DMS79 (cell line): ENCODE measurements at regions not wholly inside any gene's neighbourhood (a gene's known extent, or its start where the extent isn't known, plus 50 kb on each side); places are given as distances from the start of the nearest gene placed in this dataset.

Source experiments
- DNase-seq: peaks from one replicate; lab custom pipeline; 2025; lab: John Stamatoyannopoulos, UW

DNA sequence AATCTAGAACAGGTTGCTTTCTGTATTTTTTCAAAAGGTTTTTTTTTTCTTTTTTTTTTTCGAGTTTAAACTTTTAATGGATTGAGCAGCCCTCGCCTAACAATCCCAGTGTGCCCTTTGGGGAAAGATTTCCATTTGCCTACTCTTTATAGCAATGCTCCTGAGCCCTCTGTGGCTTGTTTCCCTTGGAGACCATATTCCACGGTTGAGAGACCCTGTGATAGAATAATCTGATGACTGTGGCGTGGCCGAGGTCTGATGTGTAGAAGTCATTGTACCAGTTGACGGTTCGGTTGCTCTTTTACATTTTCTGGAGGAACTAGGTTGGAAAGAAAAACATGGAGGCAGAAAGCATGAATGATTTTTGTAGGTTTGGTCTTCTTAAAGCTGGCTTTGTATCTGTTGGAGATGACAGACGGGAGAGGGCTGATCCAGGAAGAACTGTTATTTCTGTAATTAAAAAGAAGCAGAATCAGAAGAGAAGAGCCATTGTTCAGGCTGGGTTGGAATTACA is 305.7 kb upstream of the NRIP1 start:
- no peak for DNase-seq

DNA sequence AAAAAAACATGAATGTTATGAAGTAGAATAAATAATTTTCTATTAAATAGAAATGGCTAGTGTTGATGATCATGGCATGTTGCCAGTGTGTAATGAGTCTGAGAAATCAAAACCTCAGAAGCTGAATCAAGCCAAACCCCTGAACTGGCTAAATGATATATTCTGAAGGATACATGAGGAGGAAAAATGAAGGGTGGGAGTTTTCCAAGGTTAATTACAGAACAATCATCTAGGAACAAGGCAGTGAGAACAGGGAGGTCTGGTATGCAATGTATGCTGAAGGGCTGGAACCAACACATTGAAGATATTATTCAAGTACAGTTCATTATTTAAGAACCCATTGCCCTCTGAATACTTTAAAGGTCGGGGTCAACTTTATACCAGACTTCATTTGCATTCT is 309.1 kb upstream of the NRIP1 start:
- DNase-seq: no peak

DNA sequence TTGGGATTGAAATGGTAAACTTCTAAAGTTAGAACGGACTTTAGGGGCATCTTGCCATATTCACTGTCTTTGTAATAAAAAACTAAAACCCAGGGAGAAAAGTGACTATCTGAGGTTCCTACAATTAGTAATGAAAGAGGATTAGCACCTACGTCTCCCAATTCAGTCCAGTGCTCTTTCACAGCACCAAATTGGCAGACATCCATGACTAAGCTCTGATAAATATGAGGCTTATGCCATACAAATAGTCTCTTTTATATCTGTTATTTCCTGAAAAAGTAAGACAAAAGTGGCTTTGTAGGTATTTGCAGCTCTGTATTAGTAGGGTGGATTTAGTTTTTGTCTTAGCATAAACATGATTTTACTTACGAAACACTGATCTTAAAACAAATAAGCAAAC is 315.0 kb upstream of the NRIP1 start:
- no peak for DNase-seq

DNA sequence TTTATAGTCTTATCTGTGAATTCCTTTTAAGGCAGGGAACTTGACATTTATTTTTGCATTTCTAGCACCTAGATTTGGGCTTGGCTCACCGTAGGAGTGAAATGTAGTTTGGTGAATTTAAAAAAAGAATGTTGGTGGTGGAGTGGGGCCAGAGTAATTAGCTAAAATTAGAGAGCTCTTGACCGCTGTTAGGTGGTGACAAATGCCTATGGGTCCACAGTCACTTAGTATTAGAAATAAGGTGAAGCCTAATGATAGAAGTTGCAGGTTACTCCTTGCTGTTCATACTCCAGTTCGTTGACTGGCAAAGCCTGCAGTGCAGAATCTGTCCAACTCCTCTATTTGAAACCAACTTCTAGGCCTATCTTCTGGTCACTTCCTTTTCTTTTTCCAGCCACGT is 318.8 kb upstream of the NRIP1 start:
- no peak for DNase-seq

DNA sequence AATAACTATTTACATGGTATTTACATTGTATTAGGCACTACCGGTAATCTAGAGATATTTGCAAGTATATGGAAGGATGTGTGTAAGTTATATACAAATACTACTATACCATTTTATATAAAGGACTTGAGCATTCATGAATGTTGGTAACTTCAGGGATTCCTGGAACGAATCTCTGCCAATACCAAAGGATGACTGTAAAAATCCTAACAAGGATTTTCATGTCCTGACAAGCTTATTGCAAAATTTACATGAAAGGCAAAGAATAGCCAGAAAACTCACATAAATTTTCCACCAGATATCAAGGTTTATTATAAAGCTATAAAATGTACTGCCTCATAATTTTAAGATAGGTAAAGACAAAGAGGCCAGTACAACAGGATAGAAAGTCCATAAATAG is 325.2 kb upstream of the NRIP1 start:
- DNase-seq: no peak

DNA sequence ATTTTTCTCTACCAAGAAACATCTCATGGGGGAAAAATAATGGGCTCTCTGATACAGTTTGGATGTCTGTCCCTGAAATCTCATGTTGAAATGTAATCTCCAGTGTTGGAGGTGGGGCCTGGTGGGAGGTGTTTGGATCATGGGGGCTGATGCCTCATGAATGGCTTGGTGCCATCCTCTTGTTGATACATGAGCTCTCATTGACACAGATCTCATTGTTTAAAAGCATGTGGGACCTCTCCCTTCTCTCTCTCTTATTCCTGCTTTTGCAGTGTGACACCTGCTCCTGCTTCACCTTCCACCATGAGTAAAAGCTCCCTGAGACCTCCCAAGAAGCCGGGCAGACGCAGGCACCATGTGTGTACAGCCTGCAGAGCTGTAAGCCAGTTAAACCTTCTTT is 332.5 kb upstream of the NRIP1 start:
- no peak for DNase-seq

DNA sequence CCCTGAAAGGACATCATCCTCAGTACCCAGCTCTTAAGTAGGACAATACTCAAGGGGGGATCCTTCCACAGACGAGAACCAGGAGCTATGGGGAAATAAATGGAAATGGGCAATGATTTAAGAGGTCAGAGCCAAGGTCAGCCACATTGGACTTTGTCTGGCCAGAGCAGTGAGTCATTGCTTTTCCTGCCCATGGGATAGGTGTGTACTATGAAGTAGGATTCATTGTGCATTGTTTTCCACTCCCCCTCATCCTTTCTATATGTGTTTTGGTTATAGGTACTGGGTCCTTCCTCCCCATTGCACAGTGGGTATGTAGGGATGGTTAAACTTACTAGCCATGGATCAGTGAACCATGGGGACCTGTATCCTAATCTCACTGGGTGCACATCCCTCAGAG is 328.9 kb upstream of the USP25 start:
- no peak for DNase-seq

DNA sequence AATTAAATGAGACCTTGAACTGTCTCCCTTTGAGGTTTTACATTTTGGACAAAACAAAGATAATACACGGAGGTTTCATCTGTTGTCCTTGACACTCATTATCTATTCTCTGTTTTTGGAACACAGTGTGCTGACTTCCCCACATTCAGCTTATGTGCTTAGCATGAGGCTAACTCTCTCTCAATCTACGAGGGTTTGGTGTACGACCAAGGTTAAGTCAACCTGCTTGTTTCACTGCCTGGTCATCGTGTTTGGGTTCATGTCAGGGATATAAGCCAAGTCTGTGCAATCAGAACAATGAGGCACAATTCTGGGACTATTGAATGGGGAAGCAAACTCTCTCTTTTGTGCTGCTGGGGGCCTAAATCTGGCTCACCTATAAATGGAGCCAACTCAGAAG is 328.5 kb upstream of the USP25 start:
- no peak for DNase-seq

DNA sequence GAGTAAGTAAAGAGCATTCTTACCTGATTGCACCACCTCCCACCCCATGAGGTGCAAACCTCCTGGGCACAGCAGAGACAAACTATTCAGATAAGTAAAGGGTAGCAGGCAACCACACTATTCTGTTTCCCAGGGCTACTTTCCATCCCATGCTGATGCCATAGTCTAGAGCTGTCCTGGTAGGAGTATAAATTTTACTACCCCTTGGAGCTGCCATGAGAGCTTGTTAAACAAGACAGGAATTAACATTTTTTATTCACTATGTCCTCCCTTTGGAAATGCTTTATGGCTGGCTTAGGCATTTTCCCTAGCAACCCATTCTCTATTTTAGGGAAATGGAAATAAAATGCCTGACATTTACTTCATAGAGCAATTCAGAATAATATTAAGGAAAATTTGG is 324.6 kb upstream of the USP25 start:
- no peak for DNase-seq

DNA sequence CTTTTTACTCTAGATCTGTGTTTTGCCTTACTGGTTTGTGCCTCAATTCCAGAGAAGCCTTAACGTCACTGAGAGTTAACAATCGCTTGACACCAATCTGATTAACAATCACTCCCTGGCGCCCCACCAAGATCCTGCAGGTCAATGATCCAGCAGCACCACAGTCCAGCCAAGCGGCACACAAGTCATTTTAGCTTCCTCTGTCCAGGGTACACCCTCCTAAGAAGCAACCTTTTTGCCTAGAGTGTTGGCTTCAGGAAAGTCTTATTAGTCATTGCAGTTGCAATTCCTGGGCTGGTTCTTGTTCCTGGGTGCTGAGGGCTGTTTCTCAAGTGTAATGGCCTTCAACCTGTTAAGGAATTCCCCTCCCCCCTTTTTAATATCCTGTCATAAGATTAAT is 323.0 kb upstream of the USP25 start:
- DNase-seq: no peak

DNA sequence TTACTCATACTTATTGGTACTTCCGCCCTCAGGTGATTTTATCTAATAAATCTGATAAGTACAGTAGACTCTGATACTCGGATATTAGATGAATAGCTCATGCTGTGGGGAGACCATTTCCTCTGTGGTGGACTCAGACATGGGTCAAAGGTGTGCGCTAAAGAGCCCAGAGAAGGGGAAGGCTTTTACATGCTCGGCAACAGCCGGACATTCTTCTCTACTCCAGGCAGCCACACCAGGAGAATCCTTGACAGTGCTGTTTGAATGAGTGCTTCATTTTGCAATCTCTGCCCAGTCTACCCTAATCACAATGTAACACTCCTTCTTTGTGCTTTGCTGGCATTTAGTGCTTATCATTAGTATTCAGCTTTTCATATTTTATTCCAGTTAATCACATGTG is 322.2 kb upstream of the USP25 start:
- DNase-seq: no peak

DNA sequence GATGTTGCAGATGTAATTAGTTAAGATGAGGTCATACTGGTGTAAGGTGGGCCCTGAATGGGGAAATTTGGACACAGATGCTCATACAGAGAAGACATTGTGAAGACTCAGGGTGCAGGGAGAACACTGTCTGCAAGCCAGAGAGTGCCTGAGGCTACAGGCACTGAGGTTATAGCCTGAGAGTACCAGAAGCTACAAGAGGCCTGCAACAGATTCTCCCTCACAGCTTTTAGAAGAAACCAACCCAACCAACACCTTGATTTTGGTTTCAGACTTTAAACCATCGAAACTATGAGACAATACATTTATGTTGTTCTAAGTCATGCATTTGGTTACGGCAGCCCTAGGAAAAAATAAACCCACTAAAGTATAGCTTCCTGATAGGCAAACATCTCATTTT is 321.7 kb upstream of the USP25 start:
- DNase-seq: no peak

DNA sequence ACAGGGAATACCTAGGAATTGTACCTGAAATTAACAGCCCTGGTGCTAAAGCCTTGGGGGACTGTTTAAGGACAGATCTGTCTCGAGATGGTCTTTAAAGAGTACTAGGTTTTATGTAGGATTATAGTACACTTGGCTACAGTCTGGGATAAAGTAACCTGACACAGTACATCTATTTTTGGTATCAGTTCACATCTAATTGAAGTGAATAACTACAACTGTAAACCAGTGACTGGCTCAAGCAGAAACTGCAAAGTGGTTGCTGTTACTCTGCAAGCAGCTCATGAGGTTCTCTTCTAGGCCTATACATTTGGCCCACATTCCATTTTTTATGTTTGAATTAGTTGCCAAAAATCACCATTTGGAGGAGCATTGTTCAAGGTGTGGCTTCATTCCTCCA is 320.8 kb upstream of the USP25 start:
- no peak for DNase-seq

DNA sequence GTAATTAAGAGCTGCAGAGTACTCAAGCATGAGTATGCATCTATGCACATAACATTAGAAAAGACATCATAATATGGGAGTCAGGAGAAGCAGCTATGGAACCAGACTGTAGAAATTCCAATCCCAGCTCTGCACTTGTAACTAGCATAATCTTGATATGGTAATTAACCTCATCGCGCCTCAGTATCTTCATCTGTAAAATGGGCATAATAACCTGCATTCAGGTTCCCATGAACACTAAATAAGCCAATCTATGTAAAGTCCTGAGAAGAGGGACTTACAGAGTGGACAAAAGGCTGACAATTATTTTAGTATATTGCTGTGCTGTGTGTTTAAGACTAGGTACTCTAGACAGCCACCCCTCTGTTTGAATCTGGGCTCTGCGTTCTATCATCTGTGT is 318.9 kb upstream of the USP25 start:
- DNase-seq: no peak

DNA sequence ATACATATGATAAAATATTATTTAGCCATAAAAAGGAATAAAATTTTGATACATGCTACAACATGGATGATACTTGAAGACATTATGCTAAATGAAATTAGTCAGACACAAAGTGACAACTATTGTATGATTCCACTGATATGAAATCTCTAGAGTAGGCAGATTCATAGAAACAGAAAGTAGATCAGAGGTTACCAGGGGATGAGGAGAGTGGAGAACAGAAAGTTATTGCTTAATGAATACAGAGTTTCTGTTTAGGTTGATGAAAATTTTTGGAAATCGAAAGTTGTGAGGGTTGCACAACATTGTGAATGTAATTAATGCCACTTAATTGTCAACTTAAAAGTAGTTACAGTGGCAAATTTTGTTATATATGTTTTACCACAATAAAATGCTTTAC is 315.7 kb upstream of the USP25 start:
- DNase-seq: no peak

DNA sequence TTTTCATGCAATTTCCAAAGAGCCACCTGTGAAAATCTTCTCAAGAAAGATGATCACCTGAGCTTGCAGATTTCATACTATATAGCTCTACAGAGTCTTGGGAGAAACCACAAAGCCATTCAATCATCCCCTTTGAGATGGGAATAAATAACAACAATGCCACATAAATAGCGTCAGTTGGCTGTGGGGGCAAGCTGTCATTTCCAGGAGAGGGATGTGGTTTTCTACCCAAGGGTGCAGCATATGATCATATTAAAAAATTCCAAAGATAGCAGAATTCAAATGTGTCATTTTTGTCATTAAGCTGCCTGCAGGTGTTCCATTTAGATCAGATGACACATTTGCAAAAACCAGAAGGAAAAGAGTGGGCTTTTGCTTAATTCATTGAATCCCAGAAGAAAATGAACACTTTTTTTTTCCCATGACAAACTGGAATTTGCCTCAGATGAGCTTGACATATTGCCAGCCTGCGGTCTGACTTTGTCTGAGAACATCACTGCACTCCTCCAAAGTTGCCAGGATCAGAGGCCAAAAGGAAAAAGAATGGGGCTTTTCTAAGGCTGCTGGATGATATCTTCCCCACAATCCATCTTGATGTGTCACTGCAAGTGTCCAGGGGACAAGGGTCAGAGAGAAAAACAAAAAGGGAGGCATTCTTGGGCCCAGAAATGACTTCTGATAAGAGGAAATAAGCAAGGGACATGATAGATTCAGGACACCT is 314.1 kb upstream of the USP25 start:
- no peak for DNase-seq

DNA sequence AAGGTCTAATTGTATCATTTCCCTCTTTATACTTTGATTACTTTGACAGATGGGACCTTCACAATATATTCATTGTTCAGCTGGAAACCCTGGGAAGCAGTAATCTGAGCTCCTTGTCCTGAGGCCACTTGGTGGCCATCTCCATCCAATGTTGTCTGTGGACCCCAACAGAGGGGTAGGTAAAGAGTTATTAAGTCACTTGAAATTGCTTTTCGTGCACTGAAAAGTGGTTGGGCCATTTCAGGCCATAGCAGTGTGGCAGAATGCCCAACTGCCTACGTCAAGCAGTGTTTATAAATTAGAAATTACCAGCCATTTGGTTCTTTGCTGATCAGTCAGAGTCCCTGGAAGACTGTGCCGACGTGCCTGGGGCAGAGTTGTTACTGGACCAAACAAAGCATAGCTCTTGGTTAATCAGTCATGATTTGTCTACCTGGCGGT is 308.3 kb upstream of the USP25 start:
- no peak for DNase-seq

DNA sequence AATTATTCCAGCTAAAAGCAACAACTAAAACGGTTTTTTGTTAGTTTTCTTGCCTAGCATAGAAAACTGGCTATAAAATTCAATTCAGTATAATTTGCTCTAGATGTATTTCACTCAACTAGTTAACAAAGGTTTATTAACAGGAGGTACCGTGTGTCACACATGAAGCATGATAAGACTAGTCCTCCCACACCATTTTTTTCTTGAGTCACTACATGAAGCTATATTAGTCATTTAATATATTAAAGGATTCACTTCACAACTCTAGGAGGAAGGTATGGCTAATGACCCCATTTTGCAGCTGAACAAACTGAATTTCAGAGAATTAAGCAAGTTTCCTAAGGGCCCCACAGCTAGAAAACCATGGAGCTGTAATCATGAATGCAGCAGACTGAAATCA is 307.8 kb upstream of the USP25 start:
- no peak for DNase-seq

DNA sequence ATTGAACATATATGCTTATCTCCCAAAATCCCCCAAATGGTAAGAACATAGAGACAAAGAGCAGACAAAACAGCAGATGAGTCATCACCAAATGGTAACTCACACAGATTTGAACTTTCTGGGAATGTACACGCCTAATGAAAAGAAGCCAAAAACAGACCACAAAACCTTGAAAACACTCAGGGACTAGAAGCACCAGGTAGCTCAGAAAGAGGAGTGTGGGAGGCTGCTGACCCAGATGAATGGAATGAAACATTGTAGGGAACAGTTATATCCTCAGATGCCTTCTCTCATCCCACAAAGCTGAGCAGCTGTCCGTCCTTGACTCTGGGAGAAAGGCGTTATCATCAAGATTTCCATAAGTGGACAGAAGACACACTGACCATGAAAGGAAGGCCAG is 307.0 kb upstream of the USP25 start:
- no peak for DNase-seq

DNA sequence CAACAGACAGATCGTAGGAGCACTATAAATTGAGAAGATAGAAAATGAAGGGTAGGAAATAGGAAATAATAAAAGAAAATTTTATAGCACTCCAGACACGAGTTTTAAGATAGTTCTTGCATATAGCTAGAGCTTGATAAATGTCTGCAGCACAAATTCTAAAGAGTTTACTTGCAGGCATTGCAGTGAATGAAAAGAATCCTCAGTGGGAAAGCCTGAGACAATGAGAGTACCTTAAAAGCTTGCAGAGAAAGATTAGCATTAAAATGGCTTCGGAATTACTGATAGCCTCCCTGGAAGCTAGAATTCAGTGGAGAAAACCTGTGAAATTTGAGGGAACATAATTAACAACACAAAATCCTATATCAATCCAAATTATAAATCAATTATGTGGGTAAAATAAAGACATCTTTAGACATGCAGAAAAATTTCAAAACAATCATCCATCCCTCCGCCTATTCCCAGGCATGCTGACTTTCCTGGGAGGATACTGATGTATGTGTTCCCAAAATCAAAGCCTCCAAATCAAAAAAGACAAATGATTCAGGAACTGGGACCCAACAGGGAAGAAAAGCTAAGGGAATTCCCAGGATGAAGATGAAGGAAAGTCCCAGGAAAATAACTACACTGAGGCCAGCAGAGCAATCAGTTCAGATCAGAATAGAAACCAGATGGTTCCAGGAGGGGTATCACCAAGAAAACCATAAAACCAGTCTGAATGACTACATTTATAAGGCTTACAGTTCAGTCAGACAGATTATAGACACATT is 305.9 kb upstream of the USP25 start:
- no peak for DNase-seq

DNA sequence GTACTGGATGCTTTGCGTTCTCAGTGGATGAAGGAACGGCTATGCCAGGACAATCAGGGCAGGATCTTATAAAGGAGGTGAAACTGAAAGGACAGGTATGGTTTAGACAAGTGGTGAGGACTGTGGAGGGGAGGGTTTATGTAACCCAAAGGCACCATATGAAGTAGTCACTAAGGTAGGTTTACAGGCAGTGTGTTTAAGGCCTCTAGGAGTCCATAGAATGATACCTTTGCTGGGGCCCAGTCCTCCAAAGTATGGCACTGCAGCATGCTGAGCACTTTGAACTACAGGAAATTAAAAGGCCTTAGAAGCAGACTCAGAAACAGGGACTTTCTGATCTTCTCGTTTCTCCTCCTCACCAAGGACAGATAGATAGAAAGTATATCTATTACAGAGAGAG is 304.7 kb upstream of the USP25 start:
- no peak for DNase-seq

DNA sequence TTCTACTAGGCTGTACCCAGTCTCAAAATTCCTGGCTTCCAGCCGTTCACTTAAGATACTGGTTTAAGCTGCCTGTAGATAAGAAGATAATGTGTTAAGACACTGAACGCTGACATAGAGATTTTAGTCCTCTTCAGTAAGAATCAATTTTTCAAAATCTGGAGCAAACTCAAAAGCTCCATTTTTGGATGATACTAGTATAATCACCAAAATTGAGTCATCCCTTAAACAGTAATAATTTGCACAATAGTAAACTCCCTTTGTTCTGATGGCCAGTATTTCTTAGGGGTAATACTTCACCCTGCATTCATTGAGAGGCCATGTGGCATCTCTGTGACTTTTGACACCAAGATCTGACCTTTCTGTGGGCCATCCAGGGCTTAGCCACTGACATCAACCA is 299.8 kb upstream of the USP25 start:
- no peak for DNase-seq

DNA sequence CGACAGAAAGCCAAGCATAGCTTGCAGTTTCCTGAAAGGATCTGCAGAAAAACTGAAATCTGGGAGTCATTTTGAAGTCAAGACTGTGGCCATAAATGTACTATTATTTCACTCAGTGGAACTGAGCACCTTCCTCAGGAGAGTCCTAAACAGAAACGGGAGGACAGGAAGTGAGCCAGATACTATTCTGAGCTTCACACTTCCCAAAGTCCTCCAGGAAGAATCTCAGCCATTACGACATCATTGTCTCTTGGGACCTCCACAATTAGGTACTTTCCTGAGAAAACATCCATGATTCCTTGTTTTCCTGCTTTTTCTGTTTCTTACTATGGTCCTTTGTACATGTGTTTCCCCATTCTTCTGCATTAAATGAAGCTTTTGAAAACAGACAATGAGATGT is 299.2 kb upstream of the USP25 start:
- DNase-seq: no peak

DNA sequence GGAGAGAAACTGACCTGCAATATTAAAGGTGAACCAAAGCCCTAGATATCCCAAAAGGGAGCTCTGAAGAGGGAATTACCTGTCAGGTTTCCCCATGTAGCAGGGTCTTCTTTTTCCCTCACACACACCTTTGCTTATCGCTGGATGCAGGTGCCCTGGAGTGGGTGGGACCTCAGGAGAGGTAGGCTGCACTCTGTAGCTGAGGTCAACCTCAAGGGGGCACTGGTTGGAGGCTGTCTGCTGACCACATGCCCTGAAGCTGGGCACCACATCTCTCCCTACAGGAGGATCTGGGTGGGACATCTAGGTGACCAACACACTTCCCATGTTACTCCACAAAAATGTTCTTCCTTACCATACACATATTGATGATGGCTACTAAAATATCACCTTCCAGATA is 298.7 kb upstream of the USP25 start:
- no peak for DNase-seq
